Astrocyte (in vitro differentiated cells and primary cell): ENCODE measurements at regions not wholly inside any gene's neighbourhood (a gene's known extent, or its start where the extent isn't known, plus 50 kb on each side); places are given as distances from the start of the nearest gene placed in this dataset.

Source experiments
- DNase-seq: peaks from one replicate; pipeline ENCODE4 v3.0.0-alpha.2; 2010; ENCODE audit warnings: low read depth
- FAIRE-seq: peaks from 2 replicates; lab custom pipeline; 2011; peaks lifted over from hg19 to GRCh38; lab: Jason Lieb, UNC
- H2AFZ ChIP-seq: 2 replicates; pipeline ENCODE4 v1.6.0; 2012; ENCODE audit warnings: low read depth, low read length, inconsistent platforms
- H3K27ac ChIP-seq: 2 replicates; pipeline ENCODE4 v1.5.1; 2011; ENCODE audit warnings: low read depth, low read length, inconsistent platforms
- H3K27me3 ChIP-seq: 2 replicates; pipeline ENCODE4 v1.6.0; 2011; ENCODE audit warnings: low read length, inconsistent platforms; ENCODE audit not compliant: insufficient read depth
- H3K36me3 ChIP-seq: 2 replicates; pipeline ENCODE4 v1.5.1; 2011; ENCODE audit warnings: low read length, inconsistent platforms; ENCODE audit not compliant: insufficient read depth
- H3K4me1 ChIP-seq: 2 replicates; pipeline ENCODE4 v1.5.1; 2011; ENCODE audit warnings: low read length, inconsistent platforms; ENCODE audit not compliant: insufficient read depth
- H3K4me2 ChIP-seq: 2 replicates; pipeline ENCODE4 v1.6.0; 2012; ENCODE audit warnings: low read length, inconsistent platforms
- H3K4me3 ChIP-seq: 2 replicates; pipeline ENCODE4 v1.5.1; 2011; ENCODE audit warnings: low read depth, mild to moderate bottlenecking, low read length, inconsistent platforms; ENCODE audit not compliant: insufficient read depth
- H3K79me2 ChIP-seq: 2 replicates; pipeline ENCODE4 v1.6.0; 2012; ENCODE audit warnings: mild to moderate bottlenecking, low read length, inconsistent platforms; ENCODE audit not compliant: insufficient read depth
- H3K9ac ChIP-seq: 2 replicates; pipeline ENCODE4 v1.6.0; 2012; ENCODE audit warnings: mild to moderate bottlenecking, low read length, inconsistent platforms
- H3K9me3 ChIP-seq: 2 replicates; pipeline ENCODE4 v1.5.1; 2012; ENCODE audit warnings: low read depth, mild to moderate bottlenecking, low read length, inconsistent platforms; ENCODE audit not compliant: insufficient read depth
- H4K20me1 ChIP-seq: 2 replicates; pipeline ENCODE4 v1.6.0; 2012; ENCODE audit warnings: low read length, inconsistent platforms; ENCODE audit not compliant: insufficient read depth
- H3K27ac Mint-ChIP-seq: one replicate; pipeline ENCODE4 v1.8.0; 2021; ENCODE audit warnings: mild to moderate bottlenecking, mixed read lengths; ENCODE audit not compliant: unreplicated experiment
- H3K27me3 Mint-ChIP-seq: one replicate; pipeline ENCODE4 v1.8.0; 2021; ENCODE audit warnings: low read depth, mixed read lengths; ENCODE audit not compliant: unreplicated experiment
- H3K36me3 Mint-ChIP-seq: one replicate; pipeline ENCODE4 v1.8.0; 2021; ENCODE audit warnings: low read depth, mixed read lengths; ENCODE audit not compliant: unreplicated experiment
- H3K4me1 Mint-ChIP-seq: one replicate; pipeline ENCODE4 v1.8.0; 2021; ENCODE audit warnings: low read depth, mixed read lengths; ENCODE audit not compliant: unreplicated experiment
- H3K4me3 Mint-ChIP-seq: one replicate; pipeline ENCODE4 v1.8.0; 2021; ENCODE audit warnings: mild to moderate bottlenecking, moderate library complexity, mixed read lengths; ENCODE audit not compliant: unreplicated experiment
- H3K9me3 Mint-ChIP-seq: one replicate; pipeline ENCODE4 v1.8.0; 2021; ENCODE audit warnings: mild to moderate bottlenecking, mixed read lengths; ENCODE audit not compliant: unreplicated experiment
- EZH2 ChIP-seq: IDR thresholded peaks from 2 replicates; pipeline ENCODE4 v1.6.1; 2012; ENCODE audit warnings: mild to moderate bottlenecking, low read length, inconsistent platforms; ENCODE audit not compliant: insufficient read depth
- TF ChIP-seq, protein P1 (sequence below): IDR thresholded peaks from 2 replicates; pipeline ENCODE4 v1.5.1; 2011; ENCODE audit warnings: low read depth, mild to moderate bottlenecking, inconsistent platforms, low read length, moderate library complexity; ENCODE audit not compliant: insufficient read depth

DNA sequence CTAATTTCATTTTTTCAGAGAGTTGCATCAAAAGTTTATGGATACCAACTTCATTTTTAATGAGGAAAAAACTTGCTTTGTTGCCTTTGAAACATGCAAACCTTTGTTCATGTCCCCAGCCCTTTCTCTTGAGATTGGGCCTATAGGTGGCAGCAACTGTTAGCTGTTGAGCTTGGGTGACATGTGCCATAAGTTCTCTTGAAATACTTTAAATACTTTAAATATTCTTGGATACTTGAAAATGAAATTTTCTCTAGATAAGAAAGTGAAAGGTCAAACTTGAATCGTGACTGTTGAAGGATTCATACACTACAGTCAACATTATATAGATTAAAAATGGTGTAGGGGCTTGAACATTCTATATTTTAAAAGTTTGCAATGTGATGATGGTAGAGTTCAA, 294.9 kb downstream of the NDFIP2 start:
- DNase-seq (peak; percentile 72), FAIRE-seq (peak; percentile 81)
- TF ChIP-seq, protein P1, sequence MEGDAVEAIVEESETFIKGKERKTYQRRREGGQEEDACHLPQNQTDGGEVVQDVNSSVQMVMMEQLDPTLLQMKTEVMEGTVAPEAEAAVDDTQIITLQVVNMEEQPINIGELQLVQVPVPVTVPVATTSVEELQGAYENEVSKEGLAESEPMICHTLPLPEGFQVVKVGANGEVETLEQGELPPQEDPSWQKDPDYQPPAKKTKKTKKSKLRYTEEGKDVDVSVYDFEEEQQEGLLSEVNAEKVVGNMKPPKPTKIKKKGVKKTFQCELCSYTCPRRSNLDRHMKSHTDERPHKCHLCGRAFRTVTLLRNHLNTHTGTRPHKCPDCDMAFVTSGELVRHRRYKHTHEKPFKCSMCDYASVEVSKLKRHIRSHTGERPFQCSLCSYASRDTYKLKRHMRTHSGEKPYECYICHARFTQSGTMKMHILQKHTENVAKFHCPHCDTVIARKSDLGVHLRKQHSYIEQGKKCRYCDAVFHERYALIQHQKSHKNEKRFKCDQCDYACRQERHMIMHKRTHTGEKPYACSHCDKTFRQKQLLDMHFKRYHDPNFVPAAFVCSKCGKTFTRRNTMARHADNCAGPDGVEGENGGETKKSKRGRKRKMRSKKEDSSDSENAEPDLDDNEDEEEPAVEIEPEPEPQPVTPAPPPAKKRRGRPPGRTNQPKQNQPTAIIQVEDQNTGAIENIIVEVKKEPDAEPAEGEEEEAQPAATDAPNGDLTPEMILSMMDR = peak; percentile 79
- TF ChIP-seq EZH2 = no peak
- Mint-ChIP-seq H3K36me3 (no peaks in the 10 kb centered on the region), H3K4me3 (no peak overlapping the region), H3K9me3 (no peaks in the 10 kb centered on the region), H3K27me3 (no peaks in the 10 kb centered on the region), H3K4me1 (peaks cover 31% of the 10 kb centered on the region), H3K27ac (peak overlapping the region; percentile 88)
- H3K36me3 ChIP-seq = no peaks in the 10 kb centered on the region
- H3K4me1 ChIP-seq = peaks cover 19% of the 10 kb centered on the region
- H3K79me2 ChIP-seq = no peaks in the 10 kb centered on the region
- H4K20me1 ChIP-seq = no peaks in the 10 kb centered on the region
- no peaks in the 10 kb centered on the region for H3K27me3 ChIP-seq
- H3K9ac ChIP-seq = no peak overlapping the region
- no peaks in the 10 kb centered on the region for H3K9me3 ChIP-seq
- H3K4me2 ChIP-seq = no peak overlapping the region
- H2AFZ ChIP-seq = peak overlapping the region; percentile 39
- H3K27ac ChIP-seq = no peak overlapping the region
- H3K4me3 ChIP-seq = no peak overlapping the region

DNA sequence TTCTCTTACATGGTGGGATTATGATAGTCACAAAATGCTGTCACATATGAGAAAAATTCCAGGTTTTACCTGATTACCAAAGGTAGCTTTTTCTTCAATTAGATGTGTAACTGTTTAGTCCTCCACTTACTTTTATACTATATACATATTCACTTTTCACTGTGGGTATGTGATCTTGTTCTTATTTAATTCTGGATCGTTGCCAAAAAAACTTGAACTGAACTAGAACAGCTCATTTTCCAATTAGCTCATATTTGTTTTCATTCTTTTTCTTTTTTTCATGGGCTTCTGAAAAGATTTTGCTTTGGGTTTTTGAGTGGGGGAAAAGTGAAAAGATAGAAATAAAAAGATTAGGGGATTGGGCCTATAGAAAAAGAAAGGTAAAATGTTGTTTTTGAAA, 291.9 kb downstream of the NDFIP2 start:
- no peaks in the 10 kb centered on the region for H3K36me3 Mint-ChIP-seq
- Histone ChIP-seq H3K9ac (no peak overlapping the region), H3K27ac (no peak overlapping the region), H3K27me3 (no peaks in the 10 kb centered on the region), H3K79me2 (no peaks in the 10 kb centered on the region), H2AFZ (no peak overlapping the region), H3K4me3 (no peak overlapping the region), H3K9me3 (no peaks in the 10 kb centered on the region), H3K4me2 (no peak overlapping the region), H4K20me1 (no peaks in the 10 kb centered on the region), H3K4me1 (peaks cover 6% of the 10 kb centered on the region), H3K36me3 (no peaks in the 10 kb centered on the region)
- H3K27ac Mint-ChIP-seq = no peak overlapping the region
- FAIRE-seq (no peak), DNase-seq (no peak)
- H3K9me3 Mint-ChIP-seq = peaks cover 4% of the 10 kb centered on the region
- no peak for TF ChIP-seq EZH2
- TF ChIP-seq, protein P1 = no peak
- no peaks in the 10 kb centered on the region for H3K27me3 Mint-ChIP-seq
- no peak overlapping the region for H3K4me3 Mint-ChIP-seq
- H3K4me1 Mint-ChIP-seq = peaks cover 13% of the 10 kb centered on the region

DNA sequence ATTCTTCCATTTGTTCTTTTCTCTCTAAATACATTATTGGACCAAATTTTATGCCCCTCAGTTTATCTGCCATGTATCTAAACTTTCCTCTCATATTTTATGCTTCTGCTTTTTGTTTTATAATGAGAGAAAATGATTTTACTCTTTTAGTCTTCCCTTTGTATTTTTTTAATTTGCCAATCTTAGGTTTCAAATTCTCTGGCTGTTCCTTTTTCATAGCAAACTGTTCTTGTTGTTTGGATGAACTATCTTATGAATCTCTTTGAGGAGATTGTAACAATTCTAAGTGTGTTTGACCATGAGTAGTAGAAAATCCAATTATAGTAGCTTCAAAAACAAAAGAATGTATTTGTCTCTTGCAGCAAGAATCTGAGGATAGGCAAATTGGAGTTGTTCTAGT, 290.5 kb downstream of the NDFIP2 start:
- H3K36me3 Mint-ChIP-seq = no peaks in the 10 kb centered on the region
- H3K27me3 Mint-ChIP-seq = no peaks in the 10 kb centered on the region
- H3K27ac Mint-ChIP-seq = no peak overlapping the region
- Histone ChIP-seq H3K4me3 (no peak overlapping the region), H3K27ac (no peak overlapping the region), H2AFZ (no peak overlapping the region), H3K9ac (no peak overlapping the region), H3K79me2 (no peaks in the 10 kb centered on the region), H3K36me3 (no peaks in the 10 kb centered on the region), H3K27me3 (no peaks in the 10 kb centered on the region), H3K9me3 (no peaks in the 10 kb centered on the region), H3K4me1 (peaks cover 6% of the 10 kb centered on the region), H4K20me1 (no peaks in the 10 kb centered on the region), H3K4me2 (no peak overlapping the region)
- H3K4me3 Mint-ChIP-seq = no peak overlapping the region
- FAIRE-seq (no peak), DNase-seq (no peak)
- peaks cover 4% of the 10 kb centered on the region for H3K9me3 Mint-ChIP-seq
- TF ChIP-seq, protein P1 = no peak
- no peak for TF ChIP-seq EZH2
- H3K4me1 Mint-ChIP-seq = peaks cover 6% of the 10 kb centered on the region
